GM23338 (cell line): ENCODE measurements at regions not wholly inside any gene's neighbourhood (a gene's known extent, or its start where the extent isn't known, plus 50 kb on each side); places are given as distances from the start of the nearest gene placed in this dataset.
A peak's percentile ranks its signal among the peaks of the same experiment; 100 is the strongest.

Experiments used
- ATAC-seq: fragments of 200-7000 bp; cut with Tn5 transposase; 3 replicates; pipeline ENCODE4 v1.9.1; 2020
- DNase-seq: peaks from one replicate; pipeline ENCODE4 v3.0.0-alpha.2; 2015; ENCODE audit warnings: low spot score
- H2AFZ ChIP-seq: fragments of 200-600 bp; sonication (generic); 2 replicates; pipeline ENCODE4 v1.8.0; 2016; ENCODE audit warnings: antibody characterized with exemption, mild to moderate bottlenecking, moderate library complexity
- H3F3A ChIP-seq: fragments of 200-600 bp; sonication (generic); replicated peaks from 2 replicates; pipeline ENCODE4 v1.8.0; 2017; ENCODE audit warnings: antibody characterized with exemption, mixed run types, low read depth
- H3K27ac ChIP-seq: fragments of 200-600 bp; sonication (generic); 2 replicates; pipeline ENCODE4 v1.6.1; 2016; ENCODE audit warnings: low read depth
- H3K27me3 ChIP-seq: fragments of 200-600 bp; sonication (generic); 2 replicates; pipeline ENCODE4 v1.8.0; 2016; ENCODE audit warnings: mild to moderate bottlenecking, mixed run types, moderate library complexity; ENCODE audit not compliant: insufficient read depth
- H3K36me3 ChIP-seq: fragments of 200-600 bp; sonication (generic); 2 replicates; pipeline ENCODE4 v1.8.0; 2016; ENCODE audit warnings: mild to moderate bottlenecking; ENCODE audit not compliant: insufficient read depth
- H3K4me1 ChIP-seq: fragments of 200-600 bp; sonication (generic); 2 replicates; pipeline ENCODE4 v1.8.0; 2016; ENCODE audit warnings: mild to moderate bottlenecking, moderate library complexity; ENCODE audit not compliant: insufficient read depth
- H3K4me2 ChIP-seq: fragments of 200-600 bp; sonication (generic); 2 replicates; pipeline ENCODE4 v1.7.1; 2017; ENCODE audit warnings: mixed run types
- H3K4me3 ChIP-seq: fragments of 200-600 bp; sonication (generic); 2 replicates; pipeline ENCODE4 v1.6.1; 2016; ENCODE audit warnings: mixed run types
- H3K79me2 ChIP-seq: fragments of 200-600 bp; sonication (generic); replicated peaks from 2 replicates; pipeline ENCODE4 v1.8.0; 2017; ENCODE audit warnings: mild to moderate bottlenecking; ENCODE audit not compliant: insufficient read depth
- H3K9me2 ChIP-seq: fragments of 200-600 bp; sonication (generic); 2 replicates; pipeline ENCODE4 v1.8.0; 2017; ENCODE audit not compliant: insufficient read depth
- H4K20me1 ChIP-seq: fragments of 200-600 bp; sonication (generic); replicated peaks from 2 replicates; pipeline ENCODE4 v1.8.0; 2017; ENCODE audit warnings: mild to moderate bottlenecking; ENCODE audit not compliant: insufficient read depth
- H3K27ac Mint-ChIP-seq: 2 replicates; pipeline ENCODE4 v1.8.0; 2020; ENCODE audit warnings: inconsistent platforms, mild to moderate bottlenecking, moderate library complexity, mixed read lengths
- H3K27me3 Mint-ChIP-seq: 3 replicates; pipeline ENCODE4 v1.8.0; 2022; ENCODE audit warnings: low read depth, mild to moderate bottlenecking, moderate library complexity, mixed read lengths, inconsistent platforms; ENCODE audit not compliant: insufficient read depth, poor library complexity
- H3K36me3 Mint-ChIP-seq: 3 replicates; pipeline ENCODE4 v1.8.0; 2021; ENCODE audit warnings: low read depth, mild to moderate bottlenecking, inconsistent platforms, moderate library complexity, mixed read lengths
- H3K4me1 Mint-ChIP-seq: 3 replicates; pipeline ENCODE4 v1.8.0; 2020; ENCODE audit warnings: mild to moderate bottlenecking, inconsistent platforms, mixed read lengths
- H3K4me3 Mint-ChIP-seq: 3 replicates; pipeline ENCODE4 v1.8.0; 2021; ENCODE audit warnings: moderate library complexity, mild to moderate bottlenecking, inconsistent platforms, mixed read lengths
- H3K9me3 Mint-ChIP-seq: 3 replicates; pipeline ENCODE4 v1.8.0; 2020; ENCODE audit warnings: moderate library complexity, mild to moderate bottlenecking, inconsistent platforms, mixed read lengths
- CTCF ChIP-seq, 2 experiments: fragments of 200-600 bp in 1 of 2; sonication (generic) in 1 of 2; conservative IDR thresholded peaks; 2 replicates each; pipeline versions ENCODE4 v1.5.1 to v1.6.1; 2016 to 2017; ENCODE audit warnings: antibody characterized with exemption in 2 of 2, low read depth in 2 of 2, mild to moderate bottlenecking in 2 of 2, moderate library complexity in 1 of 2
- EZH2 ChIP-seq: fragments of 200-600 bp; sonication (generic); IDR thresholded peaks from one replicate; pipeline ENCODE4 v1.8.0; 2017; ENCODE audit warnings: antibody characterized with exemption, mild to moderate bottlenecking, low read depth; ENCODE audit not compliant: unreplicated experiment
- JUNB ChIP-seq: IDR thresholded peaks from one replicate; pipeline ENCODE4 v1.6.1; 2016; ENCODE audit warnings: antibody characterized with exemption; ENCODE audit not compliant: unreplicated experiment
- NANOG ChIP-seq: IDR thresholded peaks from 2 replicates; pipeline ENCODE4 v1.6.1; 2016; ENCODE audit warnings: antibody characterized with exemption, borderline replicate concordance
- REST ChIP-seq: IDR thresholded peaks from one replicate; pipeline ENCODE4 v1.6.1; 2018; ENCODE audit warnings: antibody characterized with exemption; ENCODE audit not compliant: unreplicated experiment
- STAT1 ChIP-seq: IDR thresholded peaks from one replicate; pipeline ENCODE4 v1.6.1; 2016; ENCODE audit warnings: antibody characterized with exemption; ENCODE audit not compliant: unreplicated experiment
- ZNF462 ChIP-seq: fragments of 250-450 bp; sonication (Bioruptor Pico); IDR thresholded peaks from 2 replicates; pipeline ENCODE4 v1.5.0; 2020; ENCODE audit warnings: mild to moderate bottlenecking, moderate library complexity

GRCh38 chr3:137121704-137122314, 164.0 kb downstream of the IL20RB start:
- TF ChIP-seq CTCF (conservative IDR thresholded peaks at IDR 0.05; ENCODE audit: low read depth in 2 of 2) (peak; percentile 82 to 90), NANOG (no peak)
- Mint-ChIP-seq H3K27me3 (no peaks in the 10 kb centered on the region), H3K36me3 (no peaks in the 10 kb centered on the region), H3K9me3 (no peaks in the 10 kb centered on the region), H3K27ac (no peak overlapping the region), H3K4me1 (0 out of 3 replicates have a peak, but pooled peaks cover under 1% of the 10 kb centered on the region), H3K4me3 (no peak overlapping the region)
- ATAC-seq: peak; percentile 87
- Histone ChIP-seq H3K4me3 (no peak overlapping the region), H3K79me2 (no peaks in the 10 kb centered on the region), H3K27ac (no peak overlapping the region), H3K36me3 (no peaks in the 10 kb centered on the region), H3K9me2 (no peaks in the 10 kb centered on the region), H3K27me3 (no peaks in the 10 kb centered on the region), H4K20me1 (no peaks in the 10 kb centered on the region), H3K4me2 (no peak overlapping the region), H3F3A (no peaks in the 10 kb centered on the region), H2AFZ (peak overlapping the region; percentile 92; the same call in 1 of the 2 replicates), H3K4me1 (no peaks in the 10 kb centered on the region)
- DNase-seq: peak; percentile 84

- no peak overlapping the region for H2AFZ ChIP-seq
- ATAC-seq (peak; percentile 66), DNase-seq (peak; percentile 62)
- Mint-ChIP-seq H3K4me1 (peaks cover 25% of the 10 kb centered on the region), H3K36me3 (no peaks in the 10 kb centered on the region), H3K27ac (no peak overlapping the region), H3K27me3 (peaks cover 3% of the 10 kb centered on the region), H3K9me3 (no peaks in the 10 kb centered on the region), H3K4me3 (no peak overlapping the region)
- no peak overlapping the region for H3K27ac ChIP-seq
- peaks cover 9% of the 10 kb centered on the region; the same call in 1 of the 2 replicates for H3K4me1 ChIP-seq
- no peaks in the 10 kb centered on the region for H3K36me3 ChIP-seq
- H3K79me2 ChIP-seq: no peaks in the 10 kb centered on the region
- H3K27me3 ChIP-seq: no peaks in the 10 kb centered on the region
- H3K4me3 ChIP-seq: no peak overlapping the region
- H3K9me2 ChIP-seq: peaks cover 22% of the 10 kb centered on the region
- no peaks in the 10 kb centered on the region for H4K20me1 ChIP-seq
- H3F3A ChIP-seq: no peaks in the 10 kb centered on the region
- H3K4me2 ChIP-seq: peak overlapping the region; percentile 46; the same call in 1 of the 2 replicates
- no peak; the same call in 1 of the 2 replicates for TF ChIP-seq ZNF462
- no peak for TF ChIP-seq EZH2
- TF ChIP-seq CTCF (conservative IDR thresholded peaks at IDR 0.05; ENCODE audit: low read depth in 2 of 2): no peak
- no peak for TF ChIP-seq REST
- no peak for TF ChIP-seq STAT1
- no peak for TF ChIP-seq JUNB
Observed at GRCh38 chr3:137131081-137131480, 173.3 kb downstream of the IL20RB start.
